ENCODE measurements at regions not wholly inside any gene's neighbourhood (a gene's known extent, or its start where the extent isn't known, plus 50 kb on each side); places are given as distances from the start of the nearest gene placed in this dataset.

DNA sequence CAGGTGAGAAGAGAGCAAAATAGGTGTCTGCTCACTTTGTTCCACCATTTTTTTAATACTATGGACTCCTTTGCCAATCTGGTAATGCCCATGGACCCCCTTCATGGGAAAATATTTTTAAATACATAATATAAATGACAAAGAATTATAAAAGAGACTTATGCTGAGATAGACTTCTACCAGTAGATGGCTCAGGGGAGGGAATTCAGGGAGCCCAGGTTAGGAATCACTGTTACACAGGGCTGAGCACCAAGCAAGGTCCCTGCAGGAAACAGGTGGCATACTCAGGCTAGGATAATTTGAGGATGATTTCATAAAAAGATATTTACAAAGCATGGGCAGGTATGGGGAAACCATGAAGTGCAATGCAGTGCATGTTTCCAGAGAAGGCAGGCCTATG, 525.9 kb downstream of the FGF9 start:
- no peak for FAIRE-seq

DNA sequence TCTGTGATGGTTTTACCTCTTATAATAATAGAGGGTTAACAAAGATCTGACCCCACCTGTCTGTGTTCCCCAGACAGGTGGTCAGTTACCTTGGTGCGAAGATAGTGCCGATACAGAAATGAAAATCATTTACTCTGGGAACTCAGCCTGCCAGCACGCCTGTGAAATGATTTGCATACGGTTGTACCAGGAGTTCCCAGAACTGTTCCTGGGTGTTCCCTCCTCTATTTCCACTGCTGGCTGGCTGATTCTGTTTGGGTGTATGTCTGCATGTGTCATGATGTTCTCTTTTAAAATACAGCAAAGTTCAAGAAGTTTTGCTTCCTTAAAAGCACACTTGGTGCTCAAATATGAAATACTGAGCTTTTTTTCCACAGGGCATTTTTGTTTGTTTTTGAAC, 527.1 kb downstream of the FGF9 start:
- FAIRE-seq = no peak

DNA sequence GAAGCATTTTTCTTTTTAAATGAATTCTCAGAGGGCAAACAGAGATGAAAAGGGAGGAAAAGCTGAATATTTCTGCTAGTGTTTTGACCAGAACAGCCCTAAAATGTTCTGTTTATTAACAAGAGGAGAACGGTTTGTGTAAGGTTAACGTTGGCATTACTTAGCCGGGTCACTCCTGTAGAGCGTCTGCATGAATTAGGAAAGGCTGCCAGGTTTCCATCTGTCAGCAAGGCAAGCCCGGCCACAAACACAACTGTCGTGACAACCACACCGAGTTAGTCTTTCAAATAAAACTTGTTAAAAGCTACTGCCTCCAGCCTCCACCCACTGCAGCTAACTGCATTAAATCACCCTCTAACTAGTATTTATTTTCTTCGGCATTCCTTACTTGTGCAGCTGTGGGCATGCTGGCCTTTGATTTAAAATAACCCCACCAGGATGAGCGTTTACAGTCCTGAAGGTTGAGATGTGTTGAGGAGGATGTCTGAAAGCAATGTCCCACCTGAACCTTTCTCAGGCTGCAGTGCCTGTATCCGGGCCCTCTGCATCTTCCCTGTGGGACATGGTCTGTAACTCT, 527.9 kb downstream of the FGF9 start:
- FAIRE-seq = peak; percentile 90

DNA sequence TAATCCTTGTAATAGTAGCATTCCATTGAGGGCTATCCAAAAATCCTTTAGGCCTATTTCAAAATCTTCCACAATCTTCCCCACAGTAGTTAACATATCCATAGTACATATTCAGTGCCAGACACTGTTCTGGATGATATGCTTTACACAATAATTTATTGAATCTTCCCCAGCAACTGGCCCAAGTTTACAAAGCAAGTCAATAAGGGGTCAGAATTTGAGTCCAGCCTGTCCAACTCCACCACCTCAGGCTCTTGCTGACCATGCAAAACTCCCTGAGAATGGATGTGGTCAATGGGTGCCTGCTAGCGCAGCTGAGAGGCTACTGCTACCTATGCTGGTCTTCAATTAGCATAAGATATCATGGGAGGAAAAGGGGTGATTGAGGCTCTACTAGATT, 529.6 kb downstream of the FGF9 start:
- FAIRE-seq = no peak

DNA sequence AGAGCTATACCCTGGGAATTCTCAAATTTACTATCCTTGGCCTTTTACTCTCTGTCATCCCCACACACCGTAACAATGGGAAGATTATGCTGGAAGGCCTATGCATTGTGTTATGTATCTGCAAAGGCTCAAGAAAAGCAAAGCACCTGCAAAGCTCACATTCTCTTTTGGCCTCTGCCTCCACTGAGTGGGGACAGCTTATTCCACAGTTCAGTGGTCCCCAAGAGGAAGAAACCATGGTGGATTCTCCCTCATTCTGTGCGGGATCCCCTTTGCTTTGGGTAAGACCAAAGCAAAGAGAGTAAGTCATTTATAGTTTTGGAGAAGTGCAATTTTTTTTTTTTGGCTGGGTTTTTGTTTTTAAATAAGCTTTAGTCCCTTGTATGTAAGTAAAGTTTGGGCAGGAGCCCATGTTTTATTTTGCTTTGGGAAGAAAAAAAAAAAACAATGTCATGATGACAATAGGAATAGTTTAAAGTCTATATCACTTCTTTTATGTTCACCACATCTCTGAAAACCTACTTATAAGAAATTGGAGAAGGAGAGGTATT, 530.6 kb downstream of the FGF9 start:
- peak; percentile 72 for FAIRE-seq

DNA sequence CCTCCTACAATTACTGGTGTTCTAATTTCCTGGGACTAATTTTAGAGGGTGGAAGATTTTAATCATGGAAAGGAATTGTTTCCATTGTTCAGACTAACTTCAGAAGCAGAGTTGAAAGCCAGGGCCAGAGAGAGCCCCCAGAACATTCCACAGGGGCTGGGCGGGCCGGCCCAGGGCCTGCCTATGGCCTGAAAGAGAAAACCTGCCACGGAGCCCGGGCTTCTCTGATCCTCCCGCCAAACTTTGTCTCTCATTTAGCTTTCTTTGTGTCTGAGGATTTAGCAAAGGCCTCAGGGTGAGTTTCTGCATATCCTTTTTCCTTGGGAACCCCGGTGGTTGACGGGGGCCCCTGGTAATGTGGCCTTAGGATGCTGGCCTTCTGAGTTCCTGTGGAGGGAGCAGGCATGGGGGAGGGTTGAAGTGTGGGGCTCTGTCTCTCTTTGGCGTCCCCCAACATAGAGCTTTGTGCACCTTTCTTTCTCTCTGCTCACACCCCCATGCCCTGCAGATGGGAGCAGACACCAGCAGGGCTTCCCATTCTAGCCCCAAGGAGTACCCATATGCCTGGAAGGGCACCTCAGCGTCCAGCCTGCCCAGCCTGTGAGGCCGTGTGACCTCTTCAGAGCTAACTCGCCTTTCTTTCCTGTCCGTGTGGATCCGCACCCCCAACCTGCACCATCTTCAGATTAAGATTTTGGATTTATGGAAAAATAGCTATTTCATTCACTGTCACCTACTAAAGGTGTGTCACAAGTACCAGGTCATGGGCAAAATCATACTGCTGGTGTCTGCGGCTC, 539.5 kb downstream of the FGF9 start:
- no peak for FAIRE-seq

DNA sequence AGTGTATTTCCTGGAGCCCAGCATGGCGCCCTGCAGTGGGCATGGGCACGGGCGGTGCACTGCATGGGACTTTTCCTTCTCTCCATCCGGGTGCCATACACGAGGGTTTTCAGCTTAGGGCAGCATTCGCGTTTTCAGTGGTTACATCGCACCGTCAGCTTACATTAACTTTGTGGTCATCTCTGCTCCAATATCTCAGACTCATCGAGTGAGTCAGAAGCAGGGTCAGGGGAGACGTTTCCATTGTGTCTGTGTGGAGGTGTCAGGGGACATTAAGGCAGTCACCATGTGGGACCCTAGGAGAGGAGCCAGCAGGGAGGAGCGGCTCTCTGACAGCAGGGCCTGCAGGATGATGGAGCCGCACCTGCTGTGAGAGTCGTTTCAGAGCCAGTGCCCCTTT, 541.0 kb downstream of the FGF9 start:
- no peak for FAIRE-seq

DNA sequence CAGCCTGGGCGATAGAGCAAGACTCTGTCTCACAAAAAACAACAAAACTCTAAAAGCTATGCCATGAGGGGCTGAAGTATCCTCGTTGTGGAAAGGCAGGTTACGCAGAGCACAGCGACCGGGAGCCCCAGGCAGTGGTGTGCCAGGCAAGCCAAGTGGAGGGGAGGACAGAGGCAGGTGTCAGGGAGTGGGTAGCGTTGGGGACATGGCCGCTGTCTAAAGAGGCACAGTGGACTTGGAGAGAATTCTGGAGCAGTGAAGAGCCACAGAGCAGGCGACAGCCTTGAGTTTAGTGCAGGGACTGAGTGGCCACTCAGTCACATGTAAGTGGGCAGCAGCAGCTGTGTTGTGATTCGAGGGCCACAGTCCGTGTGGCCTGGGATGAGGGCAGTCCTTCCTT, 541.7 kb downstream of the FGF9 start:
- FAIRE-seq = no peak

DNA sequence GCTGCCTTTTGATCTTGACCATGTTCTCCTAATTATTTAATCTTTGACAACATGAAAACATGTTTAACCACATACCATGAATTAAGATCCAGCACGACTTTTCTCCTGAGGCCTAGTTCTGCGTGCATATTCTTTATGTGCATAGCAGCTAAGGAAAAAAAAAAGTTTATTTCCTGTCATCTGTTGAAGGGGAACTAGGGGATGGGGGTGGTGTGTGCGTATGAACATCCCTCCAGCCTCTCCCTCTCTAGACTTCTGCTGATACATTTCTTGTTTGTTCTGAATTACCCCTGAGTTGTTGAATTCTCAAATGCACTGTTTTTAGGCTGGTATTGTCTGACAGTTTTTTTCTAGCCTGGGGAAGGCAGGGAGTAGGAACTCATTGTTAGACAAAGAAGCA, 543.3 kb downstream of the FGF9 start:
- FAIRE-seq = no peak

DNA sequence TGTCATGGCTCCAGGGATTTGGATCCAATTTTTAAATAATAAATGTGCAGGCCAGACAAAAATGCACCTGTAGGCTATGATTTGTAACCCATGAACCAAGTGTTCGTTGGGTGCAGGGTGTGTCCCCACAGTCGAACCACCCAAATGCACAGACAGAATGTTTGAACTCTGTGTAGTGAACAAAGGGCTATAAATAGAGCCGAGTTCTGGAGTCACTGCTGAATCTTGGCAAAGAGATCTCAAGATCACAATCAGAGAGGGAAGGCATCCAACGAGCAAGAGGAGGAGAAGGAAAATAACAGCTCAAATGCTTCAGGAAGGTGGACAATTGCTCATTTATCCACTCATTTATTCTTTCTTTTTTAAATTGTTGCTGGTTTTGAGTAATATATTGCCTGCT, 547.9 kb downstream of the FGF9 start:
- no peak for FAIRE-seq

DNA sequence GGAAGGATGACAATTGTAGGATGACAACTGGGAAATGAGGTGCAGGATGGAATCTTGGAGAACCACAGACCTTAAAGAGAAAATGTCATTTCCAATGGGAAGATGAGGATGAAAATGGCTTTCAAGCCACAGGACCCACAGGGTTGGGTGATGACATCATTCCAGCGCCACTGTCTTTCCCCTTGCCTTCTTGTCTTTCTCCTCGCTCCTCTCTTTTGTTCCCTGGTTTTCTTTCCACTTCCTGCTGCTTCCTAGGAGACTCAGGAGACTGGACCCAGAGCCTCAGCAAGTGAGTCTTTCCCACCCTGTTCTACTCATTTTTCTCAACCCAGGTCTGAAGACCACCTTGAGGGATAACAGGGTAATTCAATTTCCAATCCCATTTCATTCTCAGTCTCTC, 548.8 kb downstream of the FGF9 start:
- no peak for FAIRE-seq

DNA sequence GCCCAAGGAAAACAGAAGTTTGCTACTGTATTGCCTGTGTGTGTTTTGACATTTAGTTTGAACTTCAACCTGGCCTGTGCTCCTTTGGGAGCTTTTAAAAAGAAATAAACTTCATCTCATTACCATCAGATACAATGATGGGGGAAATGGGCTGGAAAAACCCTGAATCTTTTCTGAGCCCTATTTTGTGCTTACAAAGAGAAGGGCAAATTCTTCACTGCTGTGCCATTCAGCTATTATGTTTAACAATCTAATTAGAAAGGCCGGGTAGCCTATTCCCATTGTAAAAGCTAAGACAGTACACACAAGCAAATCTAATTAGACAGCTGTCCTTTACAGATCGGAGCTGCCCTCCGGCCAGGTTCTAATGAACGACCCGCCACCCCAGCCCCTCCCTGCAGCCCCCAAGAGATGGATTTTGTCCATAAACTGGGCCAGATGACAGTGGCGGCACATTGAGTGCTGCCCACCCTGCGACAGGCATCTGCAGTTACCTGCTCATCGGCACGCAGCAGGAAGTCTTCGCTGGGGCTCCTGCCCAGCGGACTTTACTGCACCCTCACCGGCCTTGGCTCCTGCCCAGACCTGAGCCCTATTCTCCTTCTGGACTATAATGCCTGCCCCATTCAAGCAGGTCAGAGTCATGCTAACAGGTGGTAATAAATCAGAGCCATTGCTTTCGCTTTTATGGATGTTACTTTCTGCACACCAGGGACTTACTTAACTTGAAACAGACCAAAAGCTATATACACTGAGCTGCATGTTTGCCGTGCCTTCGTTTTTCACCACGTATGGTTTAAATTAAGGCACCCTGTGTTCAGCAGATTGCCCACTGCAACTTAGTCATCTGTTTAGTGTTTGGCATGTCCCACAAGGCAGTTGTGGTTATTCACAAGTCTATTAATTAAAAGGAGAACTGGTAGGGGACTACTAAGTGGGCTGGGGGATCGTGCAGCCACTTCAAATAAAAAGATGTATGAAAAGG, 549.6 kb downstream of the FGF9 start:
- FAIRE-seq = no peak

DNA sequence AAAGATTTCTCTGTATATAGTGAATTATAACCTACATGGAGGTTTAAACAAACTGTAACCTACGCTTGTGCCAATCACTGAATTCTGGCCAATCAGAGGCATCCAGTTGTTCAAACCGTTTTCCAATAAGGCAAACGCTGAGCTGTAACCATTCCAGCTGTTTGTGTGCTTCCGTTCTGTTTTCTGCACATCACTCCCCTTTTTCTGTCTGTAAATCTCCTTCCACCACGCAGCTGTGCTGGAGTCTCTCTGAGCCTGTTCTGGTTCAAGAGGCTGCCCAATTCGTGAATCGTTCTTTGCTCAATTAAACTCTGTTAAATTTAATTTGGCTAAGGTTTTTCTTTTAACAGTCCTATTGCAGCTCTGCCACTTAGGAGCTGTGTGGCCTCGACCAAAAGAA, 552.5 kb downstream of the FGF9 start:
- FAIRE-seq = no peak

DNA sequence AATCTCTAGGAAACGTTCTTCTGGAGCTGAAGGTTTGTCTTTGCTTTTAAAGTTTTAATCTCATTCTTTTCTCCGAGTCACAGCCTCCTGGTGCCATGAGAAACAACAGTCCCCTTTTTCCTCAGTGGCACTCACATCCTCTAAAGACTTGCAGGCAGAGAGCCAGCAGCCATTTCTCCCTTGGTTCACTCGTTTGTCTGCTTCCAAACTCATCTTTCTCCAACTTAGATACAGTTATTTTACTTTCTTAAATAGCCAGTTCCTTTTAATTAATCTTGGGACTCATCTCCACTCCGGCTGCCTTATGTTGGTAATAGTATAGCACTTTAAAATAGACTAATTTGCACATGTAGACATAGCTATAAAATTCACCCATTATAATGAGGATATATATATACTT, 555.2 kb downstream of the FGF9 start:
- no peak for FAIRE-seq

DNA sequence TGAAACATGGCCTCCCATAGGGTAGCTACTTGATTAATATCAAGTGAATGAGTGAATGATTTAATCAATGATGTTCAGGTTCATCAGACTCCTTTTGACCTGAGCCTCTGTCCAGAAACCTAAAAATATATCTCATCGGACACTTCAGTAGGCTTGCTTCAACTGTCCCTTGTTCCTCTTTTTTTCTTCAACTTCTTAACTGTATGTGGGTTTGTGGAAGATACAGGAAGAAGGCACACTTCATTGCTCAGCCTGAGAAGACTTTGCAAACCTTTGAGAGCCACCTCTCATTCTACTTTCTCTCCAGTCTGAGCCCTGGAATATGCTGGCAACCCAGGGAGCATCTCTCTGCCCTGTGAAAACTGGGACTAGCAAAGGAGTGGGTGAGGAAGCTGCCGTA, 557.0 kb downstream of the FGF9 start:
- FAIRE-seq = no peak

DNA sequence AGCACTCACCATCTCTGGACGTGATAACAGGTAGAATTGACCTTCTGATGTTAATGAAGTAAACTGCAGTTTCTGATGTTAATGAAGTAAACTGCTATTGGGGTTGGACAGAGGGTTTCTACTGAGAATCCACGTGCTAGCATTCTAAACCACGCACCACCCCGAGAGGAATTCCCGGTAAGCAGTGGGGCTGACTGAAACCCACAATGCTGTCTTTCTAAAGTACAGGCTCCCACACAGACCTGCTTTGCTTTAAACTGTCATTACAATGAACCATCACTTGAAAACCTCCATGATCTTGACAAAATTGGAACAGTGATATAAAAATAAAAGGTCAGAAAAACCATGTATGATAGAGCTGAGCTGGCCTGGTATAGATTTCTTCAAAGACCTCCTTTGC, 559.0 kb downstream of the FGF9 start:
- no peak for FAIRE-seq

DNA sequence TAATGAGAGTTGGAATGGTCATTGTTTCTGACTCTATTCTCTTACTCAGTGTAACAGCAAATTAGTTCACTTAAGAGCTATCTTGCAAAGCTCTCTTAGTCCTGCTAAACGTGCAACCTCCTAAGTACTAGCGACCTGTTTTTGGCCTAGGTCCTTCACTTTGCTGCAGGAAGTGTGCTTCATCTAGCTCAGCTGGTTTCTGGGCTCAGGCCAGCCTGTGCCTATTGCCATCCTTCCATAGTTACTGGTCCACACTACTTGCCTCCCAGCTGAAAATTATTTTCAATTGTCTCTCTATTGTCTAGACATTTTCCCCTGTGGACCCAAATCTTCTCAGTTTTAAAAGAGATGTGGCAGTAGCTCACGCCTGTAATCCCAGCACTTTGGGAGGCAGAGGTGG, 561.3 kb downstream of the FGF9 start:
- FAIRE-seq = no peak

DNA sequence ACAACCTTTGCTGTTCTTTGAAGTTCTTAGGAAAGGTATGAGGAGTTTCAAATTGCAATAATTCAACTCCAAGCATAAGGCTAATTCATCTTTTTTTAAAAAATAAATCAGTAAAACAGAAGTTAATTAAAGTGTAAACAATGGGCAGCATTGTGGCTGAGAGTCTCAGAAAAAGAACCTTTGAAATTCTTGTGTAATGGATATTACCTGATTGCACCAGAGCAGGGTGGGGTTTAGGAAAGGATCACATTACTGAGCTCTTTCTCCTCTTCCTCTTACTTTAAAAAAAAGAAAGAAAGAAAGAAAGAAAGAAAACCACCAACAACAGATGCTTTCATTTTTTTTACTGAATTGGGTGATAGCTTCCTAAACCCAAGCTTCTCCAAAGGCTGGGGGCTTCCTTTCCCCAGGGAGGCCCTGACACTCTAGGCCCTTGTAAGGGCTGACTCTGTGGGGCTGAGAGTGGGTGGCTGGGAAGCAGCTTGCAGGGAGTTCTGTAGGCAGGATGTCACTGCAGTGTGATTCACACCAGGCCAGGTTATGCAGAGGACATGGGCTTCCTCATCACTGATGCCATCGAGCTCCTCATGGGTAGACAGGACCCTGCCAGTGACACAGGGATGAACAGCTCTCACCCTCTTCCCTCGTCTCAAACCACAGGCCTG, 564.5 kb downstream of the FGF9 start:
- FAIRE-seq = peak; percentile 83

DNA sequence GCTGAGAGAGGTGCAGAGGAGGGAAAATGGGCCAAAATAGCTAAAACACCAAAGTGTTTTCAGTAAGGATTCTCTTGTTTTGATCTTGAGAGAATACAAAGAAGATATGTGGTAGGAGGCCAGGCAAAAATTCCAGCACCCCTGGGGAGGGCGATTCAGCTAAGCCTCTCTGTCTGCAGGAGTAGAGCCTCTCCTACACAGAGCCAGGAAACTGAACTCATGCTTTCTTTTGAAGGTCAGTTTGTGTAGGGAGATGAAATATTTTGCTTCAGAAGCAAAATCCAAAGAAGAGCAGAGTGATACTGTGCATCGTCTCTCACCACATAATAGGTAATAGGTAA, 565.0 kb downstream of the FGF9 start:
- peak; percentile 12 for FAIRE-seq

DNA sequence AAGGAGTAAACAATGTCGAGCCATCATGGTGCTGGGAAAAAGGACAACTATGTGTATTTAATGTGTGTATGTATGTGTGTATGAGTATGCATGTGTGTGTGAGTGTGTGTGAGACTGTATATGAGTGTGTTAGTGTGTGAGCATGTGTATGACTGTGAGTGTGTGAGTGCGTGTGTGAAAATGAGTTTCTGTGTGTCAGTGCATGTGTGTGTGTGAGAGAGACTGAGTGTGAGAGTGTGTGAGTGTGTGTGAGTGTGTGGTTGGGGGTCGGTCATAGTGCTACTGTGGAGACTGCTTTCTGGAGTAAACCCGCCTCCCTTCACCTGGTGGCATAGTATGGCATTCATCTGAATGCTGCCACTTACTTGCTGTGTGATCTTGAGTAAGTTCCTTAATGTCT, 567.4 kb downstream of the FGF9 start:
- FAIRE-seq = no peak

DNA sequence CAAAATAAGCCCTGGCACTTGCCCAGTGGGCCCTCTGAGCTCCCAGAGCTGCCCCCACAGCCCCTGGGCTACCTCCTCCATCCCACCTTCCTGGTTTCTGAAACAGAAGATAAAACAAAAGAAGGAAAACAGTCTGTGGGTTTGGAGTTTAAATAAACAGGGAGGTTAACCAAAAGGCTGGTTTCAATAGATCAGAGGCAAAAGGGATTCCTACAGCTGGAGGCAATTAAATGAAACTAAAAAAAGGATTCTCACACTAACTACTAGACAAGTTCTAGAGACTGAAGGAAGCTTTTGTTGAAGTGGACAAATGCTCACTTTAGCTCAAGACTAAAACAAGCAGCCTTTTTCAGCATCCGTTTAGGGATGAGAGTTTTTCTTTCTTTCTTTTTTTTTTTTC, 569.8 kb downstream of the FGF9 start:
- peak; percentile 95 for FAIRE-seq

DNA sequence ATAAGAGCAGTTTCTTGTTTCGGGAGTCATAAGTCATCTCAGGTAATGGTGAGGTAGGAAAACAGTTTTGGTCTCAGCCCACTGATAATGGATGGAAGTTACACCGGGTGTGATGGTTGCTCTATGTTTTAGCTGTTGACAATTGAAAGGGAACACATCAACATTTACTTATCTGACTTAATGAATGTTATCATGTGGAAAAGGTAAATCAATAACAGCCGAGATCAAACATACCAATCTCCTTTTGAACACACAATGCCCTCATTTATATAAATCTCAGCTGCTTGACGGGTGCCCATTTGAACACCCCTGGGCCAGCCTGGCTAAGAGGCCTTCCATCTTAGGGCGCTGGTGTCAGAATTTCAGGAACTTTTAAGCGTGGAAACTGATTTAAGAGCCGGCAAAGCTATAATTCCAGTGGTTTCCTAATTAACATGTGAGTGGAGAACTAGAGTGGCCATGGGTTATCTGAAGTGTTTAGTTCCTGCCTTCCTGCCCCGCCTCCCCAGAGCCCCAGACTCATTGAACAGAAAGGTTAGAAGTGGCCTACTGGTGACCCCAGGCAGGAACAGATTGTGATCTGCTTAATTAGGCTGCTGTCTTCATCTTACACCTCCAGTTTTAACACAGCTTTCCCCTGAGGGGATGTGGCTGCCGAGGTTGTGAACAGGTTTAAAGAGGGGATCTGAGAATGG, 572.7 kb downstream of the FGF9 start:
- no peak for FAIRE-seq

All from endometrium (tissue), 2 donors.